Suprapubic skin (tissue), 4 donors: ENCODE measurements at regions not wholly inside any gene's neighbourhood (a gene's known extent, or its start where the extent isn't known, plus 50 kb on each side); places are given as distances from the start of the nearest gene placed in this dataset.

Experiments used
- DNase-seq, 2 donors: peaks; one replicate each; pipeline ENCODE4 v3.0.0-alpha.2; 2019; ENCODE audit warnings: low spot score in 2 of 2
- H3K27ac ChIP-seq: fragments of 200-600 bp; sonication (generic); one replicate; pipeline ENCODE4 v1.5.1; 2019
- H3K27me3 ChIP-seq: fragments of 200-600 bp; sonication (generic); one replicate; pipeline ENCODE4 v1.5.1; 2019
- H3K36me3 ChIP-seq: fragments of 200-600 bp; sonication (generic); one replicate; pipeline ENCODE4 v1.5.1; 2019
- H3K4me1 ChIP-seq: fragments of 200-600 bp; sonication (generic); one replicate; pipeline ENCODE4 v1.5.1; 2019
- H3K4me3 ChIP-seq: fragments of 200-600 bp; sonication (generic); one replicate; pipeline ENCODE4 v1.5.1; 2019; ENCODE audit warnings: mild to moderate bottlenecking
- H3K9me3 ChIP-seq: fragments of 200-600 bp; sonication (generic); one replicate; pipeline ENCODE4 v1.5.1; 2019
- CTCF ChIP-seq, 2 donors: fragments of 200-600 bp in 1 of 2; fragments of 450-650 bp in 1 of 2; sonication (generic) in 1 of 2; IDR thresholded peaks; one replicate each; pipeline ENCODE4 v1.5.1; 2016 to 2019; ENCODE audit warnings: antibody characterized with exemption in 2 of 2, mild to moderate bottlenecking in 1 of 2, moderate library complexity in 1 of 2
- EP300 ChIP-seq: sonication (generic); formaldehyde crosslinking; IDR thresholded peaks from one replicate; pipeline ENCODE4 v1.6.1; 2017; ENCODE audit warnings: antibody characterized with exemption
- POLR2A ChIP-seq, 2 donors: fragments of 450-650 bp; IDR thresholded peaks; one replicate each; pipeline ENCODE4 v1.6.1; 2017; ENCODE audit warnings: antibody characterized with exemption in 2 of 2, mild to moderate bottlenecking in 2 of 2, moderate library complexity in 2 of 2
- POLR2AphosphoS5 ChIP-seq, 3 donors: sonication (generic); formaldehyde crosslinking; IDR thresholded peaks; one replicate each; pipeline ENCODE4 v1.6.1; 2017; ENCODE audit warnings: antibody characterized with exemption in 3 of 3
- WGBS: methylation state at CpG from one replicate; pipeline ENCODE4 v1.1.5; 2018; 5-methylcytosine and 5-hydroxymethylcytosine counted together

GRCh38 chrX:39560271-39560670, 537.5 kb downstream of the BCOR start:
- H3K36me3 ChIP-seq: no peaks in the 10 kb centered on the region
- H3K27ac ChIP-seq: no peak overlapping the region
- WGBS: 73% methylated on average over 12 of the region's 12 CpGs
- H3K9me3 ChIP-seq: no peaks in the 10 kb centered on the region
- TF ChIP-seq POLR2A (IDR thresholded peaks at IDR 0.05) (no peak), EP300 (no peak), CTCF (IDR thresholded peaks at IDR 0.05) (no peak), POLR2AphosphoS5 (IDR thresholded peaks at IDR 0.05) (no peak)
- no peaks in the 10 kb centered on the region for H3K27me3 ChIP-seq
- DNase-seq: no peak
- H3K4me3 ChIP-seq: no peak overlapping the region
- H3K4me1 ChIP-seq: no peaks in the 10 kb centered on the region

GRCh38 chrX:39563178-39563577, 534.6 kb downstream of the BCOR start:
- Histone ChIP-seq H3K4me1 (no peaks in the 10 kb centered on the region), H3K27me3 (no peaks in the 10 kb centered on the region), H3K27ac (no peak overlapping the region), H3K9me3 (no peaks in the 10 kb centered on the region), H3K4me3 (no peak overlapping the region), H3K36me3 (no peaks in the 10 kb centered on the region)
- no peak for TF ChIP-seq POLR2A (IDR thresholded peaks at IDR 0.05)
- TF ChIP-seq POLR2AphosphoS5 (IDR thresholded peaks at IDR 0.05): no peak
- no peak for TF ChIP-seq EP300
- TF ChIP-seq CTCF (IDR thresholded peaks at IDR 0.05): no peak
- DNase-seq: no peak

- WGBS: 71% methylated on average over 3 of the region's 3 CpGs
- TF ChIP-seq EP300 (no peak), CTCF (IDR thresholded peaks at IDR 0.05) (no peak), POLR2AphosphoS5 (IDR thresholded peaks at IDR 0.05) (no peak), POLR2A (IDR thresholded peaks at IDR 0.05) (no peak)
These were observed 533.0 kb downstream of the BCOR start for GRCh38 chrX:39564751-39565150.

GRCh38 chrX:39574178-39574577, 523.6 kb downstream of the BCOR start:
- no peak for DNase-seq
- Histone ChIP-seq H3K4me3 (no peak overlapping the region), H3K4me1 (no peaks in the 10 kb centered on the region), H3K27ac (no peak overlapping the region), H3K27me3 (no peaks in the 10 kb centered on the region), H3K36me3 (no peaks in the 10 kb centered on the region), H3K9me3 (no peaks in the 10 kb centered on the region)
- 58% methylated on average over 3 of the region's 3 CpGs for WGBS
- TF ChIP-seq CTCF (IDR thresholded peaks at IDR 0.05): no peak
- TF ChIP-seq POLR2AphosphoS5 (IDR thresholded peaks at IDR 0.05): no peak
- no peak for TF ChIP-seq EP300
- no peak for TF ChIP-seq POLR2A (IDR thresholded peaks at IDR 0.05)

More at GRCh38 chrX:39564751-39565150, 533.0 kb downstream of the BCOR start:
- H3K4me3 ChIP-seq: no peak overlapping the region
- H3K27me3 ChIP-seq: no peaks in the 10 kb centered on the region
- no peaks in the 10 kb centered on the region for H3K4me1 ChIP-seq
- no peak for DNase-seq
- no peaks in the 10 kb centered on the region for H3K9me3 ChIP-seq
- H3K36me3 ChIP-seq: no peaks in the 10 kb centered on the region
- H3K27ac ChIP-seq: no peak overlapping the region

GRCh38 chrX:39576041-39576872, 521.5 kb downstream of the BCOR start:
- no peaks in the 10 kb centered on the region for H3K4me1 ChIP-seq
- no peak overlapping the region for H3K27ac ChIP-seq
- no peaks in the 10 kb centered on the region for H3K9me3 ChIP-seq
- no peaks in the 10 kb centered on the region for H3K36me3 ChIP-seq
- no peaks in the 10 kb centered on the region for H3K27me3 ChIP-seq
- DNase-seq: no peak
- TF ChIP-seq EP300 (no peak), POLR2A (IDR thresholded peaks at IDR 0.05) (no peak), POLR2AphosphoS5 (IDR thresholded peaks at IDR 0.05) (no peak), CTCF (IDR thresholded peaks at IDR 0.05) (no peak)
- 55% methylated on average over 28 of the region's 28 CpGs for WGBS
- H3K4me3 ChIP-seq: no peak overlapping the region
